Neuronal stem cell (in vitro differentiated cells): ENCODE measurements at regions not wholly inside any gene's neighbourhood (a gene's known extent, or its start where the extent isn't known, plus 50 kb on each side); places are given as distances from the start of the nearest gene placed in this dataset.

Experiments
- DNase-seq: peaks from one replicate; pipeline ENCODE4 v3.0.0-alpha.2; 2013; ENCODE audit warnings: low spot score
- H2AFZ ChIP-seq: one replicate; pipeline ENCODE4 v1.6.1; 2013; ENCODE audit warnings: mild to moderate bottlenecking, low read length, inconsistent platforms
- H2AK5ac ChIP-seq: 2 replicates; pipeline ENCODE4 v1.6.1; 2013; ENCODE audit warnings: low read depth, mild to moderate bottlenecking, inconsistent platforms, low read length, moderate library complexity, mixed read lengths
- H2BK120ac ChIP-seq: 2 replicates; pipeline ENCODE4 v1.6.1; 2013; ENCODE audit warnings: low read depth, mild to moderate bottlenecking, inconsistent platforms, low read length, moderate library complexity, mixed read lengths
- H2BK12ac ChIP-seq: one replicate; pipeline ENCODE4 v1.6.1; 2013; ENCODE audit warnings: low read length, inconsistent platforms
- H2BK15ac ChIP-seq: 2 replicates; pipeline ENCODE4 v1.6.1; 2013; ENCODE audit warnings: mild to moderate bottlenecking, low read length, inconsistent platforms, mixed read lengths
- H2BK5ac ChIP-seq: one replicate; pipeline ENCODE4 v1.6.1; 2013; ENCODE audit warnings: inconsistent platforms, mild to moderate bottlenecking, low read length, moderate library complexity
- H3K14ac ChIP-seq: one replicate; pipeline ENCODE4 v1.6.1; 2013; ENCODE audit warnings: low read length, inconsistent platforms
- H3K18ac ChIP-seq: 2 replicates; pipeline ENCODE4 v1.6.1; 2013; ENCODE audit warnings: low read length, inconsistent platforms
- H3K23ac ChIP-seq: 2 replicates; pipeline ENCODE4 v1.6.1; 2013; ENCODE audit warnings: low read depth, mild to moderate bottlenecking, mixed read lengths, low read length, inconsistent platforms; ENCODE audit not compliant: poor library complexity
- H3K27ac ChIP-seq: replicated peaks from 3 replicates; pipeline ENCODE4 v1.5.1; 2013; ENCODE audit warnings: low read length, inconsistent platforms
- H3K27me3 ChIP-seq, 3 experiments: 2 replicates each; pipeline ENCODE4 v1.6.1; 2013; ENCODE audit warnings: low read length in 3 of 3, mild to moderate bottlenecking in 2 of 3, inconsistent platforms in 1 of 3, low read depth in 1 of 3, mixed read lengths in 1 of 3, moderate library complexity in 1 of 3; ENCODE audit not compliant: control insufficient read depth in 3 of 3, insufficient read depth in 3 of 3
- H3K36me3 ChIP-seq, 2 donors: replicated peaks in 1 of 2; 2 replicates each; pipeline ENCODE4 v1.6.1; 2013; ENCODE audit warnings: low read length in 2 of 2; ENCODE audit not compliant: control insufficient read depth in 2 of 2, insufficient read depth in 2 of 2
- H3K4ac ChIP-seq: 2 replicates; pipeline ENCODE4 v1.6.1; 2013; ENCODE audit warnings: inconsistent platforms, mild to moderate bottlenecking, low read length, moderate library complexity
- H3K4me1 ChIP-seq, 2 donors: 1 replicate in 1 of 2; 2 replicates in 1 of 2; pipeline ENCODE4 v1.6.1; 2013; ENCODE audit warnings: low read length in 2 of 2, low read depth in 1 of 2; ENCODE audit not compliant: control insufficient read depth in 2 of 2, insufficient read depth in 1 of 2
- H3K4me2 ChIP-seq: one replicate; pipeline ENCODE4 v1.6.1; 2013; ENCODE audit warnings: mild to moderate bottlenecking, low read length, inconsistent platforms; ENCODE audit not compliant: insufficient read depth, poor library complexity, severe bottlenecking
- H3K4me3 ChIP-seq, 2 donors: 2 replicates each; pipeline ENCODE4 v1.5.1; 2013; ENCODE audit warnings: low read length in 2 of 2, mild to moderate bottlenecking in 2 of 2, inconsistent platforms in 1 of 2, moderate library complexity in 1 of 2
- H3K79me1 ChIP-seq: one replicate; pipeline ENCODE4 v1.6.1; 2013; ENCODE audit warnings: low read depth, mild to moderate bottlenecking, inconsistent platforms, low read length, moderate library complexity
- H3K9ac ChIP-seq: one replicate; pipeline ENCODE4 v1.6.1; 2013; ENCODE audit warnings: mild to moderate bottlenecking, low read depth, low read length, inconsistent platforms; ENCODE audit not compliant: poor library complexity
- H3K9me3 ChIP-seq, 2 donors: replicated peaks in 1 of 2; 2 replicates each; pipeline versions ENCODE3 to v1.6.1; 2013; ENCODE audit warnings: low read length in 2 of 2, mild to moderate bottlenecking in 2 of 2, inconsistent platforms in 1 of 2, low read depth in 1 of 2, mixed read lengths in 1 of 2, moderate library complexity in 1 of 2; ENCODE audit not compliant: control insufficient read depth in 2 of 2, insufficient read depth in 1 of 2
- H4K8ac ChIP-seq: one replicate; pipeline ENCODE4 v1.6.1; 2013; ENCODE audit warnings: low read depth, mild to moderate bottlenecking, inconsistent platforms, low read length, moderate library complexity
- H4K91ac ChIP-seq: one replicate; pipeline ENCODE4 v1.6.1; 2013; ENCODE audit warnings: low read length, low read depth, mild to moderate bottlenecking, inconsistent platforms; ENCODE audit not compliant: poor library complexity
- WGBS, 2 donors: extraction: QIAGEN DNeasy Blood & Tissue Kit; methylation state at CpG; one replicate each; pipeline ENCODE4 v1.1.7; 2013; ENCODE audit warnings: missing lambda C conversion rate in 2 of 2, mixed read lengths in 1 of 2; ENCODE audit not compliant: insufficient read length in 2 of 2, insufficient replicate concordance in 1 of 2; ENCODE audit errors: extremely low coverage in 2 of 2; 5-methylcytosine and 5-hydroxymethylcytosine counted together

GRCh38 chr6:82488403-82488802 is 124.8 kb downstream of the TPBG start:
- H3K18ac ChIP-seq, result no peak overlapping the region
- no peak overlapping the region for H3K4me2 ChIP-seq
- no peak overlapping the region for H4K8ac ChIP-seq
- H3K9me3 ChIP-seq, result peaks cover 3 to 15% of the 10 kb centered on the region in 2 donors
- DNase-seq, result no peak
- no peaks in the 10 kb centered on the region for H3K27me3 ChIP-seq
- WGBS, 2 donors, result no CpG with 5 or more reads among the region's 1 CpG
- no peaks in the 10 kb centered on the region for H3K79me1 ChIP-seq
- H3K36me3 ChIP-seq, result no peaks in the 10 kb centered on the region
- H3K23ac ChIP-seq, result no peak overlapping the region
- H3K14ac ChIP-seq, result no peak overlapping the region
- no peak overlapping the region for H4K91ac ChIP-seq
- no peak overlapping the region for H2BK15ac ChIP-seq
- H3K4me3 ChIP-seq, result no peak overlapping the region
- H3K27ac ChIP-seq, result no peak overlapping the region
- H3K9ac ChIP-seq, result no peak overlapping the region
- H3K4me1 ChIP-seq, result peaks cover 0 to 4% of the 10 kb centered on the region in 2 donors
- H2BK5ac ChIP-seq, result no peak overlapping the region
- H2AFZ ChIP-seq, result no peak overlapping the region
- H2AK5ac ChIP-seq, result no peak overlapping the region
- no peak overlapping the region for H3K4ac ChIP-seq
- H2BK120ac ChIP-seq, result no peak overlapping the region
- no peak overlapping the region for H2BK12ac ChIP-seq

- Histone ChIP-seq H3K4ac (no peak overlapping the region), H3K4me3 (no peak overlapping the region), H4K8ac (no peak overlapping the region), H3K14ac (no peak overlapping the region), H2AFZ (no peak overlapping the region), H2BK12ac (no peak overlapping the region), H3K23ac (no peak overlapping the region), H3K18ac (no peak overlapping the region), H3K9ac (no peak overlapping the region), H3K9me3 (peaks cover under 1 to 6% of the 10 kb centered on the region in 2 donors), H2BK15ac (no peak overlapping the region), H3K27me3 (no peaks in the 10 kb centered on the region), H2BK120ac (no peak overlapping the region), H4K91ac (no peak overlapping the region), H3K36me3 (no peaks in the 10 kb centered on the region), H3K79me1 (no peaks in the 10 kb centered on the region), H3K4me1 (peaks cover 0 to 5% of the 10 kb centered on the region in 2 donors), H2AK5ac (no peak overlapping the region), H2BK5ac (no peak overlapping the region), H3K4me2 (no peak overlapping the region), H3K27ac (no peak overlapping the region)
- WGBS, 2 donors, result no CpG with 5 or more reads among the region's 2 CpGs
- DNase-seq, result no peak
Measured at GRCh38 chr6:82492134-82492533, 128.5 kb downstream of the TPBG start.

GRCh38 chr6:82493467-82493866 is 129.8 kb downstream of the TPBG start:
- no peak overlapping the region for H2BK5ac ChIP-seq
- H3K79me1 ChIP-seq, result no peaks in the 10 kb centered on the region
- H2BK15ac ChIP-seq, result no peak overlapping the region
- H3K9ac ChIP-seq, result no peak overlapping the region
- no peak overlapping the region for H4K91ac ChIP-seq
- H3K27me3 ChIP-seq, result no peaks in the 10 kb centered on the region
- no peak overlapping the region for H3K23ac ChIP-seq
- H3K4me1 ChIP-seq, result peaks cover 0 to 5% of the 10 kb centered on the region in 2 donors
- H3K4me2 ChIP-seq, result no peak overlapping the region
- no peak overlapping the region for H2AK5ac ChIP-seq
- no peaks in the 10 kb centered on the region for H3K36me3 ChIP-seq
- peak overlapping the region; percentile 48 for H2AFZ ChIP-seq
- H4K8ac ChIP-seq, result no peak overlapping the region
- DNase-seq, result no peak
- no peak overlapping the region for H3K4ac ChIP-seq
- H3K14ac ChIP-seq, result no peak overlapping the region
- no peak overlapping the region for H3K27ac ChIP-seq
- H3K18ac ChIP-seq, result no peak overlapping the region
- H2BK12ac ChIP-seq, result no peak overlapping the region
- no peak overlapping the region for H3K4me3 ChIP-seq
- no CpG with 5 or more reads among the region's 1 CpG for WGBS, 2 donors
- no peak overlapping the region for H2BK120ac ChIP-seq
- peaks cover 0 to 6% of the 10 kb centered on the region in 2 donors for H3K9me3 ChIP-seq

- Histone ChIP-seq H3K4me2 (no peak overlapping the region), H3K14ac (no peak overlapping the region), H3K36me3 (no peaks in the 10 kb centered on the region), H3K79me1 (no peaks in the 10 kb centered on the region), H3K23ac (no peak overlapping the region), H2BK120ac (no peak overlapping the region), H2BK15ac (no peak overlapping the region), H3K27me3 (no peaks in the 10 kb centered on the region), H4K8ac (no peak overlapping the region), H2BK5ac (no peak overlapping the region), H2AK5ac (no peak overlapping the region), H3K4me1 (peaks cover 0 to 5% of the 10 kb centered on the region in 2 donors), H2BK12ac (no peak overlapping the region), H3K9me3 (peaks cover 0 to 6% of the 10 kb centered on the region in 2 donors), H2AFZ (no peak overlapping the region), H3K4ac (no peak overlapping the region), H3K27ac (no peak overlapping the region), H4K91ac (no peak overlapping the region), H3K9ac (no peak overlapping the region), H3K18ac (no peak overlapping the region), H3K4me3 (no peak overlapping the region)
- peak; percentile 18 for DNase-seq
Measured at GRCh38 chr6:82494367-82494766, 130.8 kb downstream of the TPBG start.
